HepG2 (cell line): ENCODE measurements at regions not wholly inside any gene's neighbourhood (a gene's known extent, or its start where the extent isn't known, plus 50 kb on each side); places are given as distances from the start of the nearest gene placed in this dataset.

Experiments
- ESRRA ChIP-seq: sonication (generic); formaldehyde crosslinking; IDR thresholded peaks from 2 replicates; pipeline ENCODE4 v1.5.1; 2020; ENCODE audit warnings: mild to moderate bottlenecking, low read depth, missing genetic modification reagents
- HDAC2 ChIP-seq: sonication (generic); formaldehyde crosslinking; IDR thresholded peaks from 2 replicates; pipeline ENCODE4 v1.4.0; 2020; ENCODE audit warnings: missing genetic modification reagents
- HOXA3 ChIP-seq: sonication (generic); formaldehyde crosslinking; IDR thresholded peaks from 2 replicates; pipeline ENCODE4 v1.5.0; 2020; ENCODE audit warnings: missing genetic modification reagents
- MED1 ChIP-seq: sonication (generic); formaldehyde crosslinking; IDR thresholded peaks from 2 replicates; pipeline ENCODE4 v1.4.0; 2020; ENCODE audit warnings: missing genetic modification reagents
- MEIS1 ChIP-seq: sonication (generic); formaldehyde crosslinking; IDR thresholded peaks from 2 replicates; pipeline ENCODE4 v1.9.0; 2021; ENCODE audit warnings: mild to moderate bottlenecking, missing genetic modification reagents, moderate library complexity, borderline replicate concordance
- NFRKB ChIP-seq: fragments of 450-650 bp; IDR thresholded peaks from 2 replicates; pipeline ENCODE4 v1.6.1; 2017
- NR2F1 ChIP-seq, 2 experiments: fragments of 450-650 bp in 1 of 2; formaldehyde crosslinking in 1 of 2; IDR thresholded peaks; 2 replicates each; pipeline versions ENCODE4 v1.5.0 to v1.6.1; 2016 to 2020; ENCODE audit warnings: mild to moderate bottlenecking in 1 of 2, missing compliant biosample characterization in 1 of 2, missing genetic modification reagents in 1 of 2, moderate library complexity in 1 of 2
- SIX1 ChIP-seq: sonication (generic); formaldehyde crosslinking; IDR thresholded peaks from 2 replicates; pipeline ENCODE4 v1.4.0; 2020; ENCODE audit warnings: missing genetic modification reagents, borderline replicate concordance
- TEAD3 ChIP-seq: optimal IDR thresholded peaks from 2 replicates; pipeline ENCODE3; 2016; ENCODE audit warnings: borderline replicate concordance
- ZBTB42 ChIP-seq: sonication (generic); formaldehyde crosslinking; IDR thresholded peaks from 2 replicates; pipeline ENCODE4 v1.5.0; 2020; ENCODE audit warnings: mild to moderate bottlenecking, missing genetic modification reagents
- ZNF337 ChIP-seq: sonication (generic); formaldehyde crosslinking; IDR thresholded peaks from 2 replicates; pipeline ENCODE4 v1.5.1; 2020; ENCODE audit warnings: missing genetic modification reagents, low read depth, mild to moderate bottlenecking, borderline replicate concordance
- ZNF44 ChIP-seq: sonication (generic); formaldehyde crosslinking; IDR thresholded peaks from 2 replicates; pipeline ENCODE4 v1.5.1; 2020; ENCODE audit warnings: mild to moderate bottlenecking, missing genetic modification reagents
- ZNF460 ChIP-seq: sonication (generic); formaldehyde crosslinking; IDR thresholded peaks from 2 replicates; pipeline ENCODE4 v1.5.1; 2020; ENCODE audit warnings: missing genetic modification reagents, mild to moderate bottlenecking, borderline replicate concordance
- ZNF543 ChIP-seq: sonication (generic); formaldehyde crosslinking; IDR thresholded peaks from 2 replicates; pipeline ENCODE4 v1.4.0; 2020; ENCODE audit warnings: mild to moderate bottlenecking, missing genetic modification reagents
- ZNF546 ChIP-seq: sonication (generic); formaldehyde crosslinking; conservative IDR thresholded peaks from 2 replicates; pipeline ENCODE4 v1.8.1; 2023; ENCODE audit warnings: mild to moderate bottlenecking, missing genetic modification reagents
- ZSCAN22 ChIP-seq: sonication (generic); formaldehyde crosslinking; IDR thresholded peaks from 2 replicates; pipeline ENCODE4 v1.4.0; 2020; ENCODE audit warnings: mild to moderate bottlenecking, missing genetic modification reagents
- TF ChIP-seq, protein P1 (sequence below): sonication (generic); formaldehyde crosslinking; IDR thresholded peaks from 2 replicates; pipeline ENCODE4 v1.4.0; 2020; ENCODE audit warnings: low read depth, mild to moderate bottlenecking, missing genetic modification reagents
- TF ChIP-seq, protein P2 (sequence below): sonication (generic); formaldehyde crosslinking; IDR thresholded peaks from 2 replicates; pipeline ENCODE4 v1.4.0; 2020; ENCODE audit warnings: mild to moderate bottlenecking, missing genetic modification reagents
- TF ChIP-seq, protein P3 (sequence below): sonication (generic); formaldehyde crosslinking; IDR thresholded peaks from 2 replicates; pipeline ENCODE4 v1.4.0; 2020; ENCODE audit warnings: missing genetic modification reagents
- TF ChIP-seq, protein P4 (sequence below): sonication (generic); formaldehyde crosslinking; IDR thresholded peaks from 2 replicates; pipeline ENCODE4 v1.5.1; 2020; ENCODE audit warnings: missing genetic modification reagents, mild to moderate bottlenecking, borderline replicate concordance
- TF ChIP-seq, protein P5 (sequence below): sonication (generic); formaldehyde crosslinking; IDR thresholded peaks from 2 replicates; pipeline ENCODE4 v1.4.0; 2020; ENCODE audit warnings: missing genetic modification reagents, low read depth, mild to moderate bottlenecking, borderline replicate concordance
- TF ChIP-seq, protein P6 (sequence below): IDR thresholded peaks from 2 replicates; pipeline ENCODE4 v1.6.1; 2016; ENCODE audit warnings: missing genetic modification reagents, missing compliant biosample characterization

DNA sequence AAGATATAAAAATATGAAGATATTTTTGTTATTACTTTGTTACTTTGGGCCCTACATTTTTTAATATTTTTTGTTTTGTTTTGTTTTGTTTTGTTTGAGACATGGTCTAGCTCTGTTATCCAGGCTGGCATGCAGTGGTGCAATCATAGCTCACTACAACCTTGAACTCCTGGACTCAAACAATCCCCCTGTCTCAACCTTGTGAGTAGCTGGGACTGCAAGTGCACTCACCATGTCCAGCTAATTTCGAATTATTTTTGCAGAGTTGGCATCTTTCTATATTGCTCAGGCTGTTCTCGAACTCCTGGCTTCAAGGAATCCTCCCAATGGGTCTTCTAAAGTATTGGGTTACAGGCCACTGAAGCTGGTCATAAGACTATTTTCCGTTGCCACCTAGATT is 603.6 kb upstream of the PIK3C3 start (continued):
- TF ChIP-seq, protein P1, sequence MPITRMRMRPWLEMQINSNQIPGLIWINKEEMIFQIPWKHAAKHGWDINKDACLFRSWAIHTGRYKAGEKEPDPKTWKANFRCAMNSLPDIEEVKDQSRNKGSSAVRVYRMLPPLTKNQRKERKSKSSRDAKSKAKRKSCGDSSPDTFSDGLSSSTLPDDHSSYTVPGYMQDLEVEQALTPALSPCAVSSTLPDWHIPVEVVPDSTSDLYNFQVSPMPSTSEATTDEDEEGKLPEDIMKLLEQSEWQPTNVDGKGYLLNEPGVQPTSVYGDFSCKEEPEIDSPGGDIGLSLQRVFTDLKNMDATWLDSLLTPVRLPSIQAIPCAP = no peak
- TF ChIP-seq MED1 = 0 out of 2 replicates have a peak, but pooled peaks have one; percentile 23
- TF ChIP-seq HOXA3 (CRISPR knock-in tag) = no peak
- TF ChIP-seq TEAD3 = peak; percentile 75
- TF ChIP-seq ZNF337 (CRISPR knock-in tag) = no peak
- TF ChIP-seq, protein P2, sequence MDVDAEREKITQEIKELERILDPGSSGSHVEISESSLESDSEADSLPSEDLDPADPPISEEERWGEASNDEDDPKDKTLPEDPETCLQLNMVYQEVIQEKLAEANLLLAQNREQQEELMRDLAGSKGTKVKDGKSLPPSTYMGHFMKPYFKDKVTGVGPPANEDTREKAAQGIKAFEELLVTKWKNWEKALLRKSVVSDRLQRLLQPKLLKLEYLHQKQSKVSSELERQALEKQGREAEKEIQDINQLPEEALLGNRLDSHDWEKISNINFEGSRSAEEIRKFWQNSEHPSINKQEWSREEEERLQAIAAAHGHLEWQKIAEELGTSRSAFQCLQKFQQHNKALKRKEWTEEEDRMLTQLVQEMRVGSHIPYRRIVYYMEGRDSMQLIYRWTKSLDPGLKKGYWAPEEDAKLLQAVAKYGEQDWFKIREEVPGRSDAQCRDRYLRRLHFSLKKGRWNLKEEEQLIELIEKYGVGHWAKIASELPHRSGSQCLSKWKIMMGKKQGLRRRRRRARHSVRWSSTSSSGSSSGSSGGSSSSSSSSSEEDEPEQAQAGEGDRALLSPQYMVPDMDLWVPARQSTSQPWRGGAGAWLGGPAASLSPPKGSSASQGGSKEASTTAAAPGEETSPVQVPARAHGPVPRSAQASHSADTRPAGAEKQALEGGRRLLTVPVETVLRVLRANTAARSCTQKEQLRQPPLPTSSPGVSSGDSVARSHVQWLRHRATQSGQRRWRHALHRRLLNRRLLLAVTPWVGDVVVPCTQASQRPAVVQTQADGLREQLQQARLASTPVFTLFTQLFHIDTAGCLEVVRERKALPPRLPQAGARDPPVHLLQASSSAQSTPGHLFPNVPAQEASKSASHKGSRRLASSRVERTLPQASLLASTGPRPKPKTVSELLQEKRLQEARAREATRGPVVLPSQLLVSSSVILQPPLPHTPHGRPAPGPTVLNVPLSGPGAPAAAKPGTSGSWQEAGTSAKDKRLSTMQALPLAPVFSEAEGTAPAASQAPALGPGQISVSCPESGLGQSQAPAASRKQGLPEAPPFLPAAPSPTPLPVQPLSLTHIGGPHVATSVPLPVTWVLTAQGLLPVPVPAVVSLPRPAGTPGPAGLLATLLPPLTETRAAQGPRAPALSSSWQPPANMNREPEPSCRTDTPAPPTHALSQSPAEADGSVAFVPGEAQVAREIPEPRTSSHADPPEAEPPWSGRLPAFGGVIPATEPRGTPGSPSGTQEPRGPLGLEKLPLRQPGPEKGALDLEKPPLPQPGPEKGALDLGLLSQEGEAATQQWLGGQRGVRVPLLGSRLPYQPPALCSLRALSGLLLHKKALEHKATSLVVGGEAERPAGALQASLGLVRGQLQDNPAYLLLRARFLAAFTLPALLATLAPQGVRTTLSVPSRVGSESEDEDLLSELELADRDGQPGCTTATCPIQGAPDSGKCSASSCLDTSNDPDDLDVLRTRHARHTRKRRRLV (CRISPR knock-in tag) = no peak
- no peak for TF ChIP-seq NFRKB
- no peak for TF ChIP-seq MEIS1 (CRISPR knock-in tag)
- TF ChIP-seq NR2F1 (CRISPR knock-in tag; IDR thresholded peaks at IDR 0.05) = no peak
- TF ChIP-seq ZBTB42 = no peak
- TF ChIP-seq SIX1 (CRISPR knock-in tag) = no peak
- TF ChIP-seq ZNF543 (CRISPR knock-in tag) = no peak
- 0 out of 2 replicates have a peak, but pooled peaks have one; percentile 16 for TF ChIP-seq HDAC2
- TF ChIP-seq ZNF44 (CRISPR knock-in tag) = no peak
- TF ChIP-seq, protein P3, sequence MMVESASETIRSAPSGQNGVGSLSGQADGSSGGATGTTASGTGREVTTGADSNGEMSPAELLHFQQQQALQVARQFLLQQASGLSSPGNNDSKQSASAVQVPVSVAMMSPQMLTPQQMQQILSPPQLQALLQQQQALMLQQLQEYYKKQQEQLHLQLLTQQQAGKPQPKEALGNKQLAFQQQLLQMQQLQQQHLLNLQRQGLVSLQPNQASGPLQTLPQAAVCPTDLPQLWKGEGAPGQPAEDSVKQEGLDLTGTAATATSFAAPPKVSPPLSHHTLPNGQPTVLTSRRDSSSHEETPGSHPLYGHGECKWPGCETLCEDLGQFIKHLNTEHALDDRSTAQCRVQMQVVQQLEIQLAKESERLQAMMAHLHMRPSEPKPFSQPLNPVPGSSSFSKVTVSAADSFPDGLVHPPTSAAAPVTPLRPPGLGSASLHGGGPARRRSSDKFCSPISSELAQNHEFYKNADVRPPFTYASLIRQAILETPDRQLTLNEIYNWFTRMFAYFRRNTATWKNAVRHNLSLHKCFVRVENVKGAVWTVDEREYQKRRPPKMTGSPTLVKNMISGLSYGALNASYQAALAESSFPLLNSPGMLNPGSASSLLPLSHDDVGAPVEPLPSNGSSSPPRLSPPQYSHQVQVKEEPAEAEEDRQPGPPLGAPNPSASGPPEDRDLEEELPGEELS (CRISPR knock-in tag) = peak; percentile 40; the same call in 1 of the 2 replicates
- no peak for TF ChIP-seq ZNF460 (CRISPR knock-in tag)
- TF ChIP-seq ZSCAN22 (CRISPR knock-in tag) = no peak
- TF ChIP-seq, protein P4, sequence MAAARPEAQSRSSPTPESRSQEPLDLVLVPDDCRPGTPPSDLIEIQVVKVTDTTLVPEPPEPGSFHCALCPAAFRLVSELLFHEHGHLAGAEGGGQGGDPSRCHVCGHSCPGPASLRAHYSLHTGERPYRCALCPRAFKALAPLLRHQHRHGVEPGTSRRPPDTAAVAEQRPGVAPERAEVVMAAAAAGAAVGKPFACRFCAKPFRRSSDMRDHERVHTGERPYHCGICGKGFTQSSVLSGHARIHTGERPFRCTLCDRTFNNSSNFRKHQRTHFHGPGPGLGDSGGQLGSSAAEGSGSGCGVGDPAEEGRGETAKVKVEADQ (CRISPR knock-in tag) = no peak
- TF ChIP-seq, protein P5, sequence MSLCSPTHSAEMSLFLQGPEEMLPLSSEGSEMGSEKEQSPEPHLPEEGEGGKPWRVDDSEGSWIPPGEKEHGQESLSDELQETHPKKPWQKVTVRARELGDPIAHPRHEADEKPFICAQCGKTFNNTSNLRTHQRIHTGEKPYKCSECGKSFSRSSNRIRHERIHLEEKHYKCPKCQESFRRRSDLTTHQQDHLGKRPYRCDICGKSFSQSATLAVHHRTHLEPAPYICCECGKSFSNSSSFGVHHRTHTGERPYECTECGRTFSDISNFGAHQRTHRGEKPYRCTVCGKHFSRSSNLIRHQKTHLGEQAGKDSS (CRISPR knock-in tag) = no peak
- TF ChIP-seq, protein P6, sequence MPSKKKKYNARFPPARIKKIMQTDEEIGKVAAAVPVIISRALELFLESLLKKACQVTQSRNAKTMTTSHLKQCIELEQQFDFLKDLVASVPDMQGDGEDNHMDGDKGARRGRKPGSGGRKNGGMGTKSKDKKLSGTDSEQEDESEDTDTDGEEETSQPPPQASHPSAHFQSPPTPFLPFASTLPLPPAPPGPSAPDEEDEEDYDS (CRISPR knock-in tag) = no peak
- TF ChIP-seq ZNF546 = no peak
- TF ChIP-seq ESRRA (CRISPR knock-in tag) = no peak
